ENCODE measurements at regions not wholly inside any gene's neighbourhood (a gene's known extent, or its start where the extent isn't known, plus 50 kb on each side); places are given as distances from the start of the nearest gene placed in this dataset.

- no peak for TF ChIP-seq CTCF (IDR thresholded peaks at IDR 0.05)
- H3K4me3 ChIP-seq = no peak overlapping the region
- H3K4me1 ChIP-seq = no peaks in the 10 kb centered on the region
- ATAC-seq (no peak), DNase-seq (no peak)
- no peak overlapping the region for H3K27ac ChIP-seq
- 43 to 46% (median 45%) methylated on average over 3 of the region's 3 CpGs for WGBS, 3 donors
- intact Hi-C loops (cut with DNase I) = no loop called here
- H3K36me3 ChIP-seq (ENCODE audit: insufficient read depth in 1 of 2, low read depth in 1 of 2) = no peaks in the 10 kb centered on the region
- H3K27me3 ChIP-seq (ENCODE audit: insufficient read depth in 3 of 3, low read length in 2 of 3) = peaks cover 0 to 3% (median 0%) of the 10 kb centered on the region in 3 donors
- no peaks in the 10 kb centered on the region for H3K9me3 ChIP-seq
Measured at GRCh38 chr20:60690771-60691170, 561.3 kb upstream of the CDH4 start.

- H3K9me3 ChIP-seq = no peaks in the 10 kb centered on the region
- no peaks in the 10 kb centered on the region for H3K36me3 ChIP-seq (ENCODE audit: insufficient read depth in 1 of 2, low read depth in 1 of 2)
- 66 to 85% (median 76%) methylated on average over 4 of the region's 4 CpGs for WGBS, 3 donors
- DNase-seq (no peak), ATAC-seq (no peak)
- H3K4me3 ChIP-seq = no peak overlapping the region
- peaks cover 0 to 3% (median 0%) of the 10 kb centered on the region in 3 donors for H3K27me3 ChIP-seq (ENCODE audit: insufficient read depth in 3 of 3, low read length in 2 of 3)
- no peaks in the 10 kb centered on the region for H3K4me1 ChIP-seq
- H3K27ac ChIP-seq = no peak overlapping the region
- intact Hi-C loops (cut with DNase I) = no loop called here
- TF ChIP-seq CTCF (IDR thresholded peaks at IDR 0.05) = no peak
Measured at GRCh38 chr20:60691966-60692615, 560.0 kb upstream of the CDH4 start.

- TF ChIP-seq CTCF (IDR thresholded peaks at IDR 0.05) = no peak
- no peaks in the 10 kb centered on the region for H3K36me3 ChIP-seq (ENCODE audit: insufficient read depth in 1 of 2, low read depth in 1 of 2)
- intact Hi-C loops (cut with DNase I) = no loop called here
- H3K9me3 ChIP-seq = no peaks in the 10 kb centered on the region
- 63 to 68% (median 65%) methylated on average over 11 of the region's 11 CpGs for WGBS, 3 donors
- ATAC-seq = no peak
- H3K4me1 ChIP-seq = no peaks in the 10 kb centered on the region
- H3K4me3 ChIP-seq = no peak overlapping the region
- DNase-seq = no peak
- peaks cover 0 to 3% (median 0%) of the 10 kb centered on the region in 3 donors for H3K27me3 ChIP-seq (ENCODE audit: insufficient read depth in 3 of 3, low read length in 2 of 3)
- no peak overlapping the region for H3K27ac ChIP-seq
Measured at GRCh38 chr20:60693496-60694133, 558.4 kb upstream of the CDH4 start.

- Histone ChIP-seq H3K36me3 (ENCODE audit: insufficient read depth in 1 of 2, low read depth in 1 of 2) (no peaks in the 10 kb centered on the region), H3K4me1 (no peaks in the 10 kb centered on the region), H3K27ac (no peak overlapping the region), H3K27me3 (ENCODE audit: insufficient read depth in 3 of 3, low read length in 2 of 3) (peaks cover 0 to 3% (median 0%) of the 10 kb centered on the region in 3 donors), H3K4me3 (no peak overlapping the region), H3K9me3 (no peaks in the 10 kb centered on the region)
- DNase-seq (no peak), ATAC-seq (no peak)
- intact Hi-C loops (cut with DNase I) = no loop called here
- WGBS, 3 donors = 96 to 100% (median 97%) methylated on average over 1 of the region's 1 CpG
- TF ChIP-seq CTCF (IDR thresholded peaks at IDR 0.05) = no peak
Measured at GRCh38 chr20:60694763-60695162, 557.3 kb upstream of the CDH4 start.
